Activated CD8-positive, alpha-beta memory T cell treated with anti-CD3 and anti-CD28 coated beads, Interleukin-2, amount 10 ng/mL, durations not matched to agents 7 days and 5 days (primary cell): ENCODE measurements at regions not wholly inside any gene's neighbourhood (a gene's known extent, or its start where the extent isn't known, plus 50 kb on each side); places are given as distances from the start of the nearest gene placed in this dataset.

Experiments
- ATAC-seq: fragments of 150-1000 bp; cut with Tn5 transposase; one replicate; pipeline ENCODE4 v1.10.0; 2021; ENCODE audit warnings: moderate library complexity
- CTCF ChIA-PET: fragments of 350-600 bp; sonication (Branson Sonifier 250); formaldehyde crosslinking; loops from one replicate; lab custom pipeline; 2021; ENCODE audit warnings: antibody characterized with exemption; lab: Charles Lee
- DNase-seq: peaks from one replicate; pipeline ENCODE4 v3.0.0-alpha.2; 2020
- H3K27ac Mint-ChIP-seq: one replicate; pipeline ENCODE4 v1.8.0; 2021; ENCODE audit warnings: mild to moderate bottlenecking, mixed read lengths
- H3K27me3 Mint-ChIP-seq: one replicate; pipeline ENCODE4 v1.8.0; 2021; ENCODE audit warnings: mixed read lengths
- H3K36me3 Mint-ChIP-seq: one replicate; pipeline ENCODE4 v1.8.0; 2021; ENCODE audit warnings: mild to moderate bottlenecking, mixed read lengths
- H3K4me1 Mint-ChIP-seq: one replicate; pipeline ENCODE4 v1.8.0; 2021; ENCODE audit warnings: mixed read lengths
- H3K4me3 Mint-ChIP-seq: one replicate; pipeline ENCODE4 v1.8.0; 2021; ENCODE audit warnings: mild to moderate bottlenecking, moderate library complexity, mixed read lengths
- H3K9me3 Mint-ChIP-seq: one replicate; pipeline ENCODE4 v1.8.0; 2022; ENCODE audit warnings: low read depth, mixed read lengths

DNA sequence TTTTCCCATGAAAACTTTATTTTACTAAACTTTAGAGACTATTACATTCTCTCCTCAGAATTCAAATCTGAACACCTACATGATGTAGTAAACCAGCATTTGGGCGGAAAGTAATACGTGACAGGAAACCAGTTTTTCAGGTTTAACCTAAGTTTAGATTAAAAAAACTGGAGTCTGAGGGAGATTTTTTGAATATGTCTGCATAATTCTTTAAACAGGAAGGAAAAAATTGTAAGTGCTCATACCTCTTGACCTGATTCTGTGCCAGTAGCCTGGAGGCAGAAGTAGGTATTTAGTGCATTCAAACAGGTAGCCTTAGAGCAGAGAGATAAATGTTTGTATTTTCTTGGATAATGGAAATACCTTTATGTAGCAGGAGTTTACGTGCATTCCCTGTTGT is 224.3 kb downstream of the MDFIC start:
- Mint-ChIP-seq H3K36me3 (no peaks in the 10 kb centered on the region), H3K27me3 (no peaks in the 10 kb centered on the region), H3K9me3 (no peaks in the 10 kb centered on the region), H3K4me1 (peaks cover 4% of the 10 kb centered on the region), H3K4me3 (no peak overlapping the region), H3K27ac (no peak overlapping the region)
- ATAC-seq (no peak), DNase-seq (no peak)
- CTCF ChIA-PET: no interaction called here

DNA sequence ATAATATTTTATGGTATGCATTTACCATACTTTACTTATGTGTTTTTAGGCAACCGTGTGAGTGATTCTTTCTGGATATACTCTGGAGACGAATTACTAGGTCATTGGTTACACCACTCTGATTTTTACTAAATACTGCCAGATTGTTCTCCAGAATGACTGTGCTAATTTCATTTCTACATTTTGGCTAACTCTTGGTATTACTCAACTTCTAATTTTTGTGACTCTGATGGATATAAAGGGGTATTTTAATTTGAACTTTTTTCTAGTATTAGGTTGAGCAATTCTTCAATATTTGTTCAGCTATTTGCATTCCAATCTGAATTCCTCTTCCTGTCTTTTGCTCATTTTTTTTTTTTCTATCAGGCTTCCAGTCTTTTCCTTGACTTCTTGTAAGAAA is 223.6 kb downstream of the MDFIC start:
- no peaks in the 10 kb centered on the region for H3K27me3 Mint-ChIP-seq
- H3K36me3 Mint-ChIP-seq: no peaks in the 10 kb centered on the region
- DNase-seq (no peak), ATAC-seq (no peak)
- CTCF ChIA-PET: no interaction called here
- H3K9me3 Mint-ChIP-seq: no peaks in the 10 kb centered on the region
- no peak overlapping the region for H3K4me3 Mint-ChIP-seq
- H3K27ac Mint-ChIP-seq: no peak overlapping the region
- H3K4me1 Mint-ChIP-seq: peaks cover 4% of the 10 kb centered on the region

DNA sequence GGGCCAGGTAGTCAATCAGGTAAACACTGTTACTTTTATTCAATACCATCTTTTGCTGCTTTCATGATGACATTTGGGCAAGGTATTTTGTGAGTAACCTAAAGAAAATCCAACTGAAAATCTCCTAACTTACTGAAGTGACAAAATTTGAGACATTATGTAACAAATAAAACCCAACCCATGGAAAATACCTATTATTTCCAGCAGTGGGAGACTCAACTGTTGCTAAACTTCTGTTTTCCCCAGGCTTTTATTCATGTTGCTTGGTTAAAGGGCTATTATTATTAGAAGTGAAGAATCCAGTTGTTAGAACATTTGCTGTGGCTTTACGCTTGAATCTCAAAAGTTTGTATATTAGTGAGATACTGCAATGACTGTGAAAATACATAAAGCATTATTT is 215.9 kb downstream of the MDFIC start:
- peaks cover 6% of the 10 kb centered on the region for H3K9me3 Mint-ChIP-seq
- H3K4me3 Mint-ChIP-seq: no peak overlapping the region
- no peaks in the 10 kb centered on the region for H3K27me3 Mint-ChIP-seq
- H3K36me3 Mint-ChIP-seq: peaks cover 6% of the 10 kb centered on the region
- H3K27ac Mint-ChIP-seq: no peak overlapping the region
- ATAC-seq (no peak), DNase-seq (no peak)
- H3K4me1 Mint-ChIP-seq: peaks cover 9% of the 10 kb centered on the region
- CTCF ChIA-PET: no interaction called here

DNA sequence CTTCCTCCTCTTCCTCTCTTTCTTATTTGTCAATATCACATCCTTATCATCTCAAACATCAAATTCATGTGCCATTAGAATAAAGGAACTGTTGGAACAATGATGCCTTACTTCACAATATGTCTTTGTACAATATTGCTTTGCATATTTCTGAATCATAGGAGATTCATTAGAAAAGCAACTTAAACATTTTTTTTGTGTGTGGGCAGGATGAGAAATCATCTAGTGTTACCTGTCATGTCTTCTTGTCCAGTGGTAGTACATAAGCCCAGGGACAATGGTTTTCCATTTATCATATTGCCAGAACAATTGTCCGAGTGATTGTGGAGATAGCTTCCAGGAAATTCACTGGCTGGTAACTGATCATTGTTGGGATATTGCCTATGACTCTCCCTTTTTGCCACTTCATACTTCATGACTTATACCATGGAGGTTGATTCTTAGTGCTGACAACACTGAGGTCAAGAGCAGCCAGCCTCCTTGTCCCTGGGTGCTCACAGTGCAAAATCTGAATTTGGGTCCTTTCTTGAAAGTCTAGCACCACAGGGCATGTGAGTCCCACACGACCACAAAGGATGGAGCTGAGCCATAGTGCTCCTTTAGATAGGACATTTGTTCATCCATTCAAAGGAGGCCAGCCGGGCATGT is 215.0 kb downstream of the MDFIC start:
- H3K36me3 Mint-ChIP-seq: peaks cover 6% of the 10 kb centered on the region
- no peak for DNase-seq
- H3K27me3 Mint-ChIP-seq: no peaks in the 10 kb centered on the region
- peaks cover 11% of the 10 kb centered on the region for H3K4me1 Mint-ChIP-seq
- CTCF ChIA-PET: no interaction called here
- no peak overlapping the region for H3K27ac Mint-ChIP-seq
- H3K9me3 Mint-ChIP-seq: peaks cover 6% of the 10 kb centered on the region
- no peak overlapping the region for H3K4me3 Mint-ChIP-seq
- no peak for ATAC-seq

- no peaks in the 10 kb centered on the region for H3K27me3 Mint-ChIP-seq
- H3K4me1 Mint-ChIP-seq: peaks cover 11% of the 10 kb centered on the region
- no peak overlapping the region for H3K4me3 Mint-ChIP-seq
- peaks cover 6% of the 10 kb centered on the region for H3K36me3 Mint-ChIP-seq
- peaks cover 6% of the 10 kb centered on the region for H3K9me3 Mint-ChIP-seq
- no peak overlapping the region for H3K27ac Mint-ChIP-seq
- CTCF ChIA-PET: no interaction called here
- ATAC-seq (no peak), DNase-seq (no peak)
Observed at GRCh38 chr7:115135769-115136410, 214.0 kb downstream of the MDFIC start.

GRCh38 chr7:115135146-115135545 is 213.3 kb downstream of the MDFIC start:
- Mint-ChIP-seq H3K9me3 (peaks cover 6% of the 10 kb centered on the region), H3K27me3 (no peaks in the 10 kb centered on the region), H3K4me1 (peaks cover 11% of the 10 kb centered on the region), H3K36me3 (peaks cover 6% of the 10 kb centered on the region), H3K4me3 (no peak overlapping the region), H3K27ac (no peak overlapping the region)
- no peak for ATAC-seq
- CTCF ChIA-PET: no interaction called here
- no peak for DNase-seq

DNA sequence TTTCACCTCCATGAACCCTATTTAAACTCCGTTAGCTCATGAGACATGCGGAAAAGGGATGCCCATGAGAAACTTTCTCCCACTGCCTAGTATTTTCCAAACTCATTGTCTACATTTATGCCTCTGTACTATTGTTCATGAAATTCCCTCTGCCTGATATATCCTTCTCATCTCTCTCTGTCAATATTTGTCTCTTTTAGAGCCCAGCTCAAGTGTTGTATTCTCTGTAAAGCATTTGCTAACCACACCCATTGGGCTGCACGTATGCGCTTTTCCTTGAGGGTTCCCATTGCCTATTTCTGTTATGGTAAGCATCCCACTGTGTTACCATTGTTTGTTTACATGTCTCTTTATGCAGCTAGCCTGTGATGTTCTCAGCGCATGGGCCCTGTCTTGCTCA is 211.4 kb downstream of the MDFIC start:
- Mint-ChIP-seq H3K4me3 (no peak overlapping the region), H3K36me3 (peaks cover 6% of the 10 kb centered on the region), H3K4me1 (peaks cover 11% of the 10 kb centered on the region), H3K27ac (no peak overlapping the region), H3K27me3 (no peaks in the 10 kb centered on the region), H3K9me3 (peaks cover 6% of the 10 kb centered on the region)
- ATAC-seq (no peak), DNase-seq (no peak)
- CTCF ChIA-PET: interaction anchor here (1.0 kb wide), 1 partner anchor 10 kb away, joined by 3 read pairs; no protein-coding TSS in a partner anchor

DNA sequence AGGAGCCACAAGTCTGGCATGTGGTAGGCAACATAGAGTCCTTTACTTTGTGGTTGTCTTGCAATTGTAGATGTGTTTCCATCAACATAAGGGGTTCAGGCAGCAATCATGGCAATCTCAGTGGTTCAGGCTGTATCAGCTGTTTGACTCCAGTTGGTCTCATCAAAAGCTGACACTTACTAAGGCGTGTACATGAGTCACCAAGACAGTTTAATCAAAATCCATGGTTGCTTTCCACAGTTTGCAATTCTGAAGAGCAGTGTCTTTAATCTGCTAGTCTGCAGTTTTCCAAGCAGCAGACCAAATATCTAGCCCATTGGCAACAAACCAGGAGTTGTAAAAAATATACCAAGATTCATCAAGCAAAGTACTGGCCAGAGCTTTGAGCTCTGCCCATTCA is 210.2 kb downstream of the MDFIC start:
- H3K27me3 Mint-ChIP-seq: no peaks in the 10 kb centered on the region
- ATAC-seq (no peak), DNase-seq (no peak)
- peaks cover 6% of the 10 kb centered on the region for H3K9me3 Mint-ChIP-seq
- H3K36me3 Mint-ChIP-seq: peaks cover 6% of the 10 kb centered on the region
- CTCF ChIA-PET: no interaction called here
- no peak overlapping the region for H3K4me3 Mint-ChIP-seq
- H3K27ac Mint-ChIP-seq: no peak overlapping the region
- peaks cover 11% of the 10 kb centered on the region for H3K4me1 Mint-ChIP-seq

DNA sequence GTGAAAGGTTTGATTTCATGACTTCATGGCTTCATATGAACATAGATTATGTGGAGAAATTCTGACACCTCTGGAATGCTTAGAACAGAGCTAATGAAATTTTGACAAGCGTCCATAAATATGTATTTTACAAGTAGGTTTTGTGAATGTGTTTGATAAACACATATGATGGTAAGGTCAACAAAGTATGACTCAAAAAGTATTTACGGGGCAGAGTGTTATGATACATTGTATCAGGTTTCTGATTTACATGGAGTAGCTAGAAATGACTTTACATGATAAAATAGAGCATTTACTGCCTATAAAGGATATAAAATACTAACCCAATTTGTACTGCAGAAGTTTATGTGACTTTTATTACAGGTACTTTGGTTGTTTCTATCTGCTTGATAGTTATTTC is 206.3 kb downstream of the MDFIC start:
- peaks cover 5% of the 10 kb centered on the region for H3K4me1 Mint-ChIP-seq
- no peak overlapping the region for H3K4me3 Mint-ChIP-seq
- DNase-seq (no peak), ATAC-seq (no peak)
- peaks cover 1% of the 10 kb centered on the region for H3K9me3 Mint-ChIP-seq
- CTCF ChIA-PET: no interaction called here
- no peak overlapping the region for H3K27ac Mint-ChIP-seq
- peaks cover under 1% of the 10 kb centered on the region for H3K36me3 Mint-ChIP-seq
- H3K27me3 Mint-ChIP-seq: no peaks in the 10 kb centered on the region

DNA sequence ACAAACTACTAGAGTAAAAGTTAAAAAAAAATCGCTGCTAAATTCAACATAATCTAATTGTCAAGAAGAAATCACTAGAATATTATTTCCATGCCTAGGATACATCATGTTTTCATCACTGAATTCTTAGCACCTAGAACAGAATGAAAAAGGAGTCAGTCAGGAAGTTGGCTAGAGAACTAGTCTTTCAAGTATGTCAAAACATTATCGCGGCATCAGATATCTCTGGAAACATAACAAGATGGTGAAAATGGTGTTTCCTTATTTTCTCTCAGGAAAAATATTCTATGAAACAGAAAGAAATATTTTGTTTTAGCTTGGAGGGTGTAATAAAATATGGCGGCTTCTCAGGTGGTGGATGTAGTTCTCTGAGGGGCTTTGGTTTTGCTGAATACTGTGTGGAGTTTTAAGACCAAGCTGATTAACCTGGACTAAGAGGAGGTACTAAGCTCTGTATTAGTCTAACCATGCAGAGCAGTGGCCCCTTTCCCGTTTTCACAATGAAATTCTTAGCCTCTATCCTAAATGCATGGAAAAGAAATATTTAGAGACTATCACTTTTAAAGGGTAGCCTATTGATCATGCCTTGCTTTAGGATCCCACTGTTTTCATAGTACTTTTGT is 205.6 kb downstream of the MDFIC start:
- Mint-ChIP-seq H3K27me3 (no peaks in the 10 kb centered on the region), H3K9me3 (no peaks in the 10 kb centered on the region), H3K4me3 (no peak overlapping the region), H3K27ac (no peak overlapping the region), H3K4me1 (no peaks in the 10 kb centered on the region), H3K36me3 (no peaks in the 10 kb centered on the region)
- ATAC-seq: no peak
- DNase-seq: no peak
- CTCF ChIA-PET: no interaction called here

DNA sequence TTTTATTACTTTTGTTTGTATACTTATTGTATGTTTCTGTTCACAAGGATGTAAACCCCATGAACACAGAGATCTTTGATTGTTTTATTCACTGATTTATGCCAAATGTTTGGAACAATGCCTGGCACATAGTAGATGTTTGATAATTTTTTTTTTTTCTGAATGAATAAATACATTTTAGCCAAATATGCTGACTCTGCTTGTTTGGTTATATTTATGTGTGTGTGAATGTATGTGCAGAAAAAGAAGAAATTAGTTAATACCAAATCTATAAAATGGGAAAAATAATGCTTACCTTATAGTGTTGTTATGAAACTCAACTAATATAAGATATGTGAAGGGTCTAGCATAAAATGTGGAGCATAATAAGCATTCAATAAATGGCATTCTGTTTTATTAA is 203.9 kb downstream of the MDFIC start:
- no peak overlapping the region for H3K4me3 Mint-ChIP-seq
- H3K36me3 Mint-ChIP-seq: no peaks in the 10 kb centered on the region
- ATAC-seq (no peak), DNase-seq (no peak)
- H3K9me3 Mint-ChIP-seq: no peaks in the 10 kb centered on the region
- no peak overlapping the region for H3K27ac Mint-ChIP-seq
- no peaks in the 10 kb centered on the region for H3K4me1 Mint-ChIP-seq
- no peaks in the 10 kb centered on the region for H3K27me3 Mint-ChIP-seq
- CTCF ChIA-PET: no interaction called here

- no peaks in the 10 kb centered on the region for H3K27me3 Mint-ChIP-seq
- H3K4me1 Mint-ChIP-seq: no peaks in the 10 kb centered on the region
- CTCF ChIA-PET: no interaction called here
- no peaks in the 10 kb centered on the region for H3K36me3 Mint-ChIP-seq
- no peak overlapping the region for H3K27ac Mint-ChIP-seq
- H3K9me3 Mint-ChIP-seq: no peaks in the 10 kb centered on the region
- no peak for ATAC-seq
- no peak overlapping the region for H3K4me3 Mint-ChIP-seq
- no peak for DNase-seq
Observed at GRCh38 chr7:115125312-115125711, 203.4 kb downstream of the MDFIC start.

- DNase-seq (no peak), ATAC-seq (no peak)
- H3K27ac Mint-ChIP-seq: no peak overlapping the region
- no peak overlapping the region for H3K4me3 Mint-ChIP-seq
- no peaks in the 10 kb centered on the region for H3K9me3 Mint-ChIP-seq
- no peaks in the 10 kb centered on the region for H3K36me3 Mint-ChIP-seq
- H3K27me3 Mint-ChIP-seq: no peaks in the 10 kb centered on the region
- CTCF ChIA-PET: no interaction called here
- H3K4me1 Mint-ChIP-seq: no peaks in the 10 kb centered on the region
Observed at GRCh38 chr7:115124409-115124939, 202.6 kb downstream of the MDFIC start.

GRCh38 chr7:115123441-115123840 is 201.5 kb downstream of the MDFIC start:
- Mint-ChIP-seq H3K27me3 (no peaks in the 10 kb centered on the region), H3K4me1 (no peaks in the 10 kb centered on the region), H3K9me3 (no peaks in the 10 kb centered on the region), H3K4me3 (no peak overlapping the region), H3K27ac (no peak overlapping the region), H3K36me3 (peaks cover 1% of the 10 kb centered on the region)
- CTCF ChIA-PET: interaction anchor here (1.5 kb wide), 1 partner anchor 9 kb away, joined by 3 read pairs; no protein-coding TSS in a partner anchor
- DNase-seq (no peak), ATAC-seq (no peak)
